Panc1 (cell line): ENCODE measurements at regions not wholly inside any gene's neighbourhood (a gene's known extent, or its start where the extent isn't known, plus 50 kb on each side); places are given as distances from the start of the nearest gene placed in this dataset.

Source experiments
- POLR2AphosphoS5 ChIP-seq: IDR thresholded peaks from 2 replicates; pipeline ENCODE4 v1.6.1; 2012; ENCODE audit warnings: mild to moderate bottlenecking, low read depth, low read length, moderate library complexity
- SIN3A ChIP-seq: IDR thresholded peaks from 2 replicates; pipeline ENCODE4 v1.6.1; 2012; ENCODE audit warnings: low read depth, mild to moderate bottlenecking, low read length, moderate library complexity, borderline replicate concordance; ENCODE audit not compliant: insufficient read depth
- TCF7L2 ChIP-seq: IDR thresholded peaks from 2 replicates; pipeline ENCODE4 v1.6.1; 2011; ENCODE audit warnings: mild to moderate bottlenecking, low read depth, low read length, inconsistent platforms
- TF ChIP-seq, protein P1 (sequence below): fragments of 450-650 bp; IDR thresholded peaks from 2 replicates; pipeline ENCODE4 v1.5.1; 2017; ENCODE audit warnings: mild to moderate bottlenecking
- TF ChIP-seq, protein P2 (sequence below), 2 experiments: IDR thresholded peaks; 2 replicates each; pipeline ENCODE4 v1.6.1; 2011 to 2012; ENCODE audit warnings: low read depth in 2 of 2, control low read depth in 1 of 2, low read length in 1 of 2, mild to moderate bottlenecking in 1 of 2, moderate library complexity in 1 of 2; ENCODE audit not compliant: insufficient read depth in 1 of 2

DNA sequence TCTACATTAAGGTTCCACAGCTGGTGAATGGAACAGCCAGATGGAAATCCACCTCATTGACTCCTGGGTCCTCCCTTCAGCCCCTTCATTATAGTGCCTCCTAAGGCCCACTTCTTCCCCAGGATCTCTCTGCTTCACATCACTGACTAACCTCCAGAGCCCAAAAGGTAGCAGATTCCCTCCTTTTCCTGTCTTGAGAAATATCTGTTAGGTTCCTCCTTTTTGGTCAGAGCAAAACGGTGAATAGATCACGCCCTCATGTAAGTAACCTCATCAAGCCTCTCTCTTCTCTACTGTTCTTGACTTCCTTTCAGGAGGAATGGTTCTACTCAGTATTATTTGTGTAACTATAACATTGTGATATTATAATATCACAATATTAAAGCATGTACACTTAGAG lies 155.0 kb upstream of the SRD5A2 start:
- TF ChIP-seq, protein P1, sequence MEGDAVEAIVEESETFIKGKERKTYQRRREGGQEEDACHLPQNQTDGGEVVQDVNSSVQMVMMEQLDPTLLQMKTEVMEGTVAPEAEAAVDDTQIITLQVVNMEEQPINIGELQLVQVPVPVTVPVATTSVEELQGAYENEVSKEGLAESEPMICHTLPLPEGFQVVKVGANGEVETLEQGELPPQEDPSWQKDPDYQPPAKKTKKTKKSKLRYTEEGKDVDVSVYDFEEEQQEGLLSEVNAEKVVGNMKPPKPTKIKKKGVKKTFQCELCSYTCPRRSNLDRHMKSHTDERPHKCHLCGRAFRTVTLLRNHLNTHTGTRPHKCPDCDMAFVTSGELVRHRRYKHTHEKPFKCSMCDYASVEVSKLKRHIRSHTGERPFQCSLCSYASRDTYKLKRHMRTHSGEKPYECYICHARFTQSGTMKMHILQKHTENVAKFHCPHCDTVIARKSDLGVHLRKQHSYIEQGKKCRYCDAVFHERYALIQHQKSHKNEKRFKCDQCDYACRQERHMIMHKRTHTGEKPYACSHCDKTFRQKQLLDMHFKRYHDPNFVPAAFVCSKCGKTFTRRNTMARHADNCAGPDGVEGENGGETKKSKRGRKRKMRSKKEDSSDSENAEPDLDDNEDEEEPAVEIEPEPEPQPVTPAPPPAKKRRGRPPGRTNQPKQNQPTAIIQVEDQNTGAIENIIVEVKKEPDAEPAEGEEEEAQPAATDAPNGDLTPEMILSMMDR, result no peak
- TF ChIP-seq POLR2AphosphoS5 (no peak), SIN3A (no peak), TCF7L2 (no peak)
- TF ChIP-seq, protein P2, sequence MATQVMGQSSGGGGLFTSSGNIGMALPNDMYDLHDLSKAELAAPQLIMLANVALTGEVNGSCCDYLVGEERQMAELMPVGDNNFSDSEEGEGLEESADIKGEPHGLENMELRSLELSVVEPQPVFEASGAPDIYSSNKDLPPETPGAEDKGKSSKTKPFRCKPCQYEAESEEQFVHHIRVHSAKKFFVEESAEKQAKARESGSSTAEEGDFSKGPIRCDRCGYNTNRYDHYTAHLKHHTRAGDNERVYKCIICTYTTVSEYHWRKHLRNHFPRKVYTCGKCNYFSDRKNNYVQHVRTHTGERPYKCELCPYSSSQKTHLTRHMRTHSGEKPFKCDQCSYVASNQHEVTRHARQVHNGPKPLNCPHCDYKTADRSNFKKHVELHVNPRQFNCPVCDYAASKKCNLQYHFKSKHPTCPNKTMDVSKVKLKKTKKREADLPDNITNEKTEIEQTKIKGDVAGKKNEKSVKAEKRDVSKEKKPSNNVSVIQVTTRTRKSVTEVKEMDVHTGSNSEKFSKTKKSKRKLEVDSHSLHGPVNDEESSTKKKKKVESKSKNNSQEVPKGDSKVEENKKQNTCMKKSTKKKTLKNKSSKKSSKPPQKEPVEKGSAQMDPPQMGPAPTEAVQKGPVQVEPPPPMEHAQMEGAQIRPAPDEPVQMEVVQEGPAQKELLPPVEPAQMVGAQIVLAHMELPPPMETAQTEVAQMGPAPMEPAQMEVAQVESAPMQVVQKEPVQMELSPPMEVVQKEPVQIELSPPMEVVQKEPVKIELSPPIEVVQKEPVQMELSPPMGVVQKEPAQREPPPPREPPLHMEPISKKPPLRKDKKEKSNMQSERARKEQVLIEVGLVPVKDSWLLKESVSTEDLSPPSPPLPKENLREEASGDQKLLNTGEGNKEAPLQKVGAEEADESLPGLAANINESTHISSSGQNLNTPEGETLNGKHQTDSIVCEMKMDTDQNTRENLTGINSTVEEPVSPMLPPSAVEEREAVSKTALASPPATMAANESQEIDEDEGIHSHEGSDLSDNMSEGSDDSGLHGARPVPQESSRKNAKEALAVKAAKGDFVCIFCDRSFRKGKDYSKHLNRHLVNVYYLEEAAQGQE (IDR thresholded peaks at IDR 0.05; ENCODE audit: insufficient read depth in 1 of 2, low read depth in 2 of 2, low read length in 1 of 2), result no peak
